ENCODE measurements at regions not wholly inside any gene's neighbourhood (a gene's known extent, or its start where the extent isn't known, plus 50 kb on each side); places are given as distances from the start of the nearest gene placed in this dataset.
A peak's percentile ranks its signal among the peaks of the same experiment; 100 is the strongest.

- Histone ChIP-seq H2AFZ (ENCODE audit: low read depth) (no peak overlapping the region), H4K20me1 (ENCODE audit: insufficient read depth) (no peaks in the 10 kb centered on the region), H3K4me1 (ENCODE audit: control insufficient read depth in 1 of 2, insufficient read depth in 2 of 2, low read depth in 1 of 2, low read length in 1 of 2) (peaks cover 6 to 9% of the 10 kb centered on the region in 2 experiments; a peak in 2 of 4 replicates), H3K4me2 (no peak overlapping the region), H3K36me3 (replicated peaks in 1 of 2; ENCODE audit: control insufficient read depth in 1 of 2, insufficient read depth in 2 of 2, low read length in 1 of 2) (no peaks in the 10 kb centered on the region), H3K27me3 (ENCODE audit: insufficient read depth) (no peaks in the 10 kb centered on the region), H3F3A (replicated peaks; ENCODE audit: insufficient read depth) (no peaks in the 10 kb centered on the region), H3K9me2 (no peaks in the 10 kb centered on the region), H3K79me2 (ENCODE audit: insufficient read depth) (no peaks in the 10 kb centered on the region), H3K9me3 (no peaks in the 10 kb centered on the region), H3K9ac (no peak overlapping the region), H3K4me3 (ENCODE audit: low read depth in 2 of 2, low read length in 1 of 2) (no peak overlapping the region), H3K27ac (ENCODE audit: low read depth in 2 of 2, low read length in 1 of 2) (peak overlapping the region in 1 of 2 experiments; percentile 50; a peak in 2 of 4 replicates)
- peak; percentile 34 for DNase-seq
- TF ChIP-seq GATA2 (CRISPR knock-in tag; IDR thresholded peaks at IDR 0.05) (0 out of 2 replicates have a peak, but pooled peaks have one; percentile 2), MEF2A (IDR thresholded peaks at IDR 0.05; ENCODE audit: borderline replicate concordance, low read depth) (no peak), ZBTB33 (IDR thresholded peaks at IDR 0.05; ENCODE audit: borderline replicate concordance, low read depth) (no peak), EZH2phosphoT487 (IDR thresholded peaks at IDR 0.05; ENCODE audit: borderline replicate concordance, low read depth) (no peak)
- POLR2A ChIA-PET: no interaction called here
- CTCF ChIA-PET: interaction anchor here (0.8 to 1.3 kb wide), 2 partner anchors 20 to 1223 kb away, joined by 3 read pairs; no protein-coding TSS in a partner anchor
- WGBS (ENCODE audit: low lambda C conversion rate): 62% methylated on average over 6 of the region's 6 CpGs
Measured at GRCh38 chr4:14877246-14878225, 124.7 kb upstream of the CPEB2 start.

GRCh38 chr4:14878681-14879080 is 123.6 kb upstream of the CPEB2 start:
- H3K9me2 ChIP-seq: no peaks in the 10 kb centered on the region
- no peaks in the 10 kb centered on the region for H3K36me3 ChIP-seq (replicated peaks in 1 of 2; ENCODE audit: control insufficient read depth in 1 of 2, insufficient read depth in 2 of 2, low read length in 1 of 2)
- no peaks in the 10 kb centered on the region for H4K20me1 ChIP-seq (ENCODE audit: insufficient read depth)
- H2AFZ ChIP-seq (ENCODE audit: low read depth): no peak overlapping the region
- H3K27ac ChIP-seq (ENCODE audit: low read depth in 2 of 2, low read length in 1 of 2): no peak overlapping the region
- POLR2A ChIA-PET: no interaction called here
- peaks cover 6 to 9% of the 10 kb centered on the region in 2 experiments; a peak in 2 of 4 replicates for H3K4me1 ChIP-seq (ENCODE audit: control insufficient read depth in 1 of 2, insufficient read depth in 2 of 2, low read depth in 1 of 2, low read length in 1 of 2)
- CTCF ChIA-PET: no interaction called here
- 44% methylated on average over 2 of the region's 3 CpGs for WGBS (ENCODE audit: low lambda C conversion rate)
- TF ChIP-seq USF1 (IDR thresholded peaks at IDR 0.05; ENCODE audit: borderline replicate concordance, low read depth): no peak
- TF ChIP-seq PBX3 (IDR thresholded peaks at IDR 0.05): no peak
- TF ChIP-seq GABPA (IDR thresholded peaks at IDR 0.05; ENCODE audit: low read depth): no peak
- TF ChIP-seq RFX5 (IDR thresholded peaks at IDR 0.05; ENCODE audit: low read length): no peak
- no peak for TF ChIP-seq MXI1 (IDR thresholded peaks at IDR 0.05; ENCODE audit: low read depth, low read length)
- H3F3A ChIP-seq (replicated peaks; ENCODE audit: insufficient read depth): no peaks in the 10 kb centered on the region
- no peaks in the 10 kb centered on the region for H3K79me2 ChIP-seq (ENCODE audit: insufficient read depth)
- H3K9ac ChIP-seq: no peak overlapping the region
- H3K4me3 ChIP-seq (ENCODE audit: low read depth in 2 of 2, low read length in 1 of 2): no peak overlapping the region
- no peak overlapping the region for H3K4me2 ChIP-seq
- H3K9me3 ChIP-seq: no peaks in the 10 kb centered on the region
- H3K27me3 ChIP-seq (ENCODE audit: insufficient read depth): no peaks in the 10 kb centered on the region
- no peak for DNase-seq

Measured in SK-N-SH (cell line).